ENCODE measurements at regions not wholly inside any gene's neighbourhood (a gene's known extent, or its start where the extent isn't known, plus 50 kb on each side); places are given as distances from the start of the nearest gene placed in this dataset.

- no peaks in the 10 kb centered on the region for H3K79me2 ChIP-seq (ENCODE audit: control insufficient read depth, insufficient read depth, low read length)
- no peak overlapping the region for H3K4me2 ChIP-seq (ENCODE audit: insufficient read depth, low read length)
- no peak overlapping the region for H3K27ac ChIP-seq (ENCODE audit: insufficient read depth, low read depth, low read length)
- no peak for TF ChIP-seq GATA2 (IDR thresholded peaks at IDR 0.05; ENCODE audit: insufficient read depth, insufficient read length, low read depth, low read length)
- TF ChIP-seq MYC (IDR thresholded peaks at IDR 0.05; ENCODE audit: low read depth, low read length): no peak
- TF ChIP-seq POLR2AphosphoS5 (IDR thresholded peaks at IDR 0.05; ENCODE audit: insufficient read depth, low read depth, low read length): no peak
- no peak for TF ChIP-seq MAX (IDR thresholded peaks at IDR 0.05; ENCODE audit: insufficient read depth, insufficient read length)
- TF ChIP-seq CTCF (IDR thresholded peaks at IDR 0.05; ENCODE audit: extremely low read depth in 1 of 2, insufficient read depth in 1 of 2, low read depth in 1 of 2, low read length in 2 of 2): no peak
- TF ChIP-seq FOS (IDR thresholded peaks at IDR 0.05; ENCODE audit: borderline replicate concordance, insufficient read depth, low read length): no peak
- TF ChIP-seq POLR2A (IDR thresholded peaks at IDR 0.05; ENCODE audit: low read depth, low read length): no peak
- H4K20me1 ChIP-seq (replicated peaks; ENCODE audit: control insufficient read depth, extremely low read depth, insufficient read depth, low read length): no peaks in the 10 kb centered on the region
- ChIA-PET POLR2A (no interaction called here), CTCF (interaction anchor here (0.9 to 1.0 kb wide), 3 partner anchors 29 to 353 kb away, joined by 3 to 6 read pairs (median 5); no protein-coding TSS in a partner anchor)
- intact Hi-C loops (cut with micrococcal nuclease): no loop called here
- H3K9me3 ChIP-seq (replicated peaks; ENCODE audit: control insufficient read depth, insufficient read depth, low read length): no peaks in the 10 kb centered on the region
- FAIRE-seq (no peak), DNase-seq (ENCODE audit: low read depth, low spot score) (peak; percentile 47)
- no peak overlapping the region for H3K9ac ChIP-seq (replicated peaks; ENCODE audit: extremely low read depth, insufficient read depth, low read length)
- no peak overlapping the region for H2AFZ ChIP-seq (ENCODE audit: low read depth, low read length)
- no peaks in the 10 kb centered on the region for H3K27me3 ChIP-seq (ENCODE audit: control insufficient read depth in 2 of 2, insufficient read depth in 2 of 2, low read length in 2 of 2)
- no peaks in the 10 kb centered on the region for H3K4me1 ChIP-seq (ENCODE audit: control insufficient read depth, extremely low read depth, insufficient read depth, low read length)
- no peak overlapping the region for H3K4me3 ChIP-seq (replicated peaks in 1 of 3; ENCODE audit: insufficient read depth in 1 of 3, low read depth in 1 of 3, low read length in 3 of 3)
- BruUV-seq (replicated peaks): no TSS peak
- no peaks in the 10 kb centered on the region for H3K9me1 ChIP-seq (replicated peaks; ENCODE audit: control insufficient read depth, extremely low read depth, insufficient read depth, low read length)
- no peaks in the 10 kb centered on the region for H3K36me3 ChIP-seq (ENCODE audit: control insufficient read depth in 2 of 2, extremely low read depth in 1 of 2, insufficient read depth in 2 of 2, low read length in 2 of 2)
- dilution Hi-C loops (cut with MboI; ENCODE audit: extremely low pct_ligation_motif_present, low sequenced_read_pairs): no loop called here
Measured at GRCh38 chr4:185993328-185993973, 75.5 kb upstream of the TLR3 start.
